Loucy (cell line): ENCODE measurements at regions not wholly inside any gene's neighbourhood (a gene's known extent, or its start where the extent isn't known, plus 50 kb on each side); places are given as distances from the start of the nearest gene placed in this dataset.

Experiments used
- H2AFZ ChIP-seq: fragments of 200-600 bp; sonication (generic); 2 replicates; pipeline ENCODE4 v1.6.0; 2016; ENCODE audit warnings: antibody characterized with exemption, mild to moderate bottlenecking, low read length, moderate library complexity
- H3F3A ChIP-seq: fragments of 200-600 bp; 2 replicates; pipeline ENCODE4 v1.6.0; 2016; ENCODE audit warnings: antibody characterized with exemption, low read depth, mild to moderate bottlenecking
- H3K27me3 ChIP-seq: fragments of 200-600 bp; sonication (generic); 2 replicates; pipeline ENCODE4 v1.6.1; 2014; ENCODE audit warnings: low read length, mild to moderate bottlenecking; ENCODE audit not compliant: insufficient read depth, poor library complexity, severe bottlenecking
- H3K36me3 ChIP-seq: fragments of 200-600 bp; sonication (generic); 2 replicates; pipeline ENCODE4 v1.6.1; 2016; ENCODE audit warnings: low read length; ENCODE audit not compliant: insufficient read depth
- H3K4me1 ChIP-seq: fragments of 200-600 bp; sonication (generic); 2 replicates; pipeline ENCODE4 v1.5.1; 2014; ENCODE audit warnings: low read length, mild to moderate bottlenecking; ENCODE audit not compliant: insufficient read depth, poor library complexity, severe bottlenecking
- H3K4me2 ChIP-seq: fragments of 200-600 bp; sonication (generic); 2 replicates; pipeline ENCODE4 v1.6.0; 2014; ENCODE audit warnings: antibody characterized with exemption, low read length, low read depth, mild to moderate bottlenecking; ENCODE audit not compliant: poor library complexity, severe bottlenecking
- H3K4me3 ChIP-seq: fragments of 200-600 bp; sonication (generic); 2 replicates; pipeline ENCODE4 v1.5.1; 2014; ENCODE audit warnings: low read length, mild to moderate bottlenecking, mixed read lengths; ENCODE audit not compliant: poor library complexity, severe bottlenecking
- H3K79me2 ChIP-seq: fragments of 200-600 bp; sonication (generic); 2 replicates; pipeline ENCODE4 v1.6.1; 2014; ENCODE audit warnings: low read length; ENCODE audit not compliant: insufficient read depth
- H3K9ac ChIP-seq: fragments of 200-600 bp; sonication (generic); 2 replicates; pipeline ENCODE4 v1.6.0; 2014; ENCODE audit warnings: mild to moderate bottlenecking, low read depth, low read length, moderate library complexity; ENCODE audit not compliant: poor library complexity, severe bottlenecking
- H3K9me2 ChIP-seq: fragments of 200-600 bp; sonication (generic); replicated peaks from 2 replicates; pipeline ENCODE4 v1.6.1; 2016; ENCODE audit warnings: low read depth, low read length, mixed read lengths
- H3K9me3 ChIP-seq: fragments of 200-600 bp; sonication (generic); 2 replicates; pipeline ENCODE4 v1.6.1; 2014; ENCODE audit warnings: mild to moderate bottlenecking, antibody characterized with exemption, low read length, low read depth; ENCODE audit not compliant: insufficient read depth
- H4K20me1 ChIP-seq: fragments of 200-600 bp; sonication (generic); 2 replicates; pipeline ENCODE4 v1.6.0; 2014; ENCODE audit warnings: antibody characterized with exemption, low read length, mild to moderate bottlenecking; ENCODE audit not compliant: insufficient read depth, poor library complexity, severe bottlenecking
- EZH2phosphoT487 ChIP-seq: fragments of 200-600 bp; IDR thresholded peaks from 2 replicates; pipeline ENCODE4 v1.6.1; 2018; ENCODE audit warnings: antibody characterized with exemption, mild to moderate bottlenecking, moderate library complexity, borderline replicate concordance
- TF ChIP-seq, protein P1 (sequence below): fragments of 200-600 bp; sonication (generic); conservative IDR thresholded peaks from 2 replicates; pipeline ENCODE4 v1.5.1; 2014; ENCODE audit warnings: mild to moderate bottlenecking, antibody characterized with exemption, low read length

DNA sequence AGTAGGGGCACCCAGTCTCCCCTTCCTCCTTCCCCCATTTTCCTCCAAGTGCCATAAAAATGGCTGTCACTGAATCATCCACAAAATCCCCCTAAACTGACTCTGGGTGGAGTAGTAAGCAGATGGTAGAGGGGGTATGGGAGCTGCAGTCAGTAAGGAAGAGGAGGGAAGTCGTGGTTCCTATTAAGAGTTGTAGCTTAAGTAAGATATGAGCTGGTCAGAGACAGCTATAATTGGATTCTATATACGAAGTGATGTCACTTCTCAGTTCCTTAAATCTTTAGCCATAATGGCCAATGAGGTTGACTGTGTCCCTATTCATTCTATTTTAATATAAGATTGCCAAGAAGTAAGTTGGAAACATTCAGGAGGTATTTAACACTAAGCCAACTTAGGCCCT lies 131.7 kb downstream of the SLC16A9 start:
- no peaks in the 10 kb centered on the region for H3K27me3 ChIP-seq
- no peaks in the 10 kb centered on the region for H3K79me2 ChIP-seq
- no peaks in the 10 kb centered on the region for H3K9me3 ChIP-seq
- no peak overlapping the region for H2AFZ ChIP-seq
- H3K9ac ChIP-seq, result no peak overlapping the region
- no peak overlapping the region for H3K4me2 ChIP-seq
- H3K4me1 ChIP-seq, result no peaks in the 10 kb centered on the region
- H3K36me3 ChIP-seq, result no peaks in the 10 kb centered on the region
- no peaks in the 10 kb centered on the region for H4K20me1 ChIP-seq
- H3F3A ChIP-seq, result no peaks in the 10 kb centered on the region
- no peaks in the 10 kb centered on the region for H3K9me2 ChIP-seq
- H3K4me3 ChIP-seq, result no peak overlapping the region
- TF ChIP-seq EZH2phosphoT487, result no peak
- TF ChIP-seq, protein P1, sequence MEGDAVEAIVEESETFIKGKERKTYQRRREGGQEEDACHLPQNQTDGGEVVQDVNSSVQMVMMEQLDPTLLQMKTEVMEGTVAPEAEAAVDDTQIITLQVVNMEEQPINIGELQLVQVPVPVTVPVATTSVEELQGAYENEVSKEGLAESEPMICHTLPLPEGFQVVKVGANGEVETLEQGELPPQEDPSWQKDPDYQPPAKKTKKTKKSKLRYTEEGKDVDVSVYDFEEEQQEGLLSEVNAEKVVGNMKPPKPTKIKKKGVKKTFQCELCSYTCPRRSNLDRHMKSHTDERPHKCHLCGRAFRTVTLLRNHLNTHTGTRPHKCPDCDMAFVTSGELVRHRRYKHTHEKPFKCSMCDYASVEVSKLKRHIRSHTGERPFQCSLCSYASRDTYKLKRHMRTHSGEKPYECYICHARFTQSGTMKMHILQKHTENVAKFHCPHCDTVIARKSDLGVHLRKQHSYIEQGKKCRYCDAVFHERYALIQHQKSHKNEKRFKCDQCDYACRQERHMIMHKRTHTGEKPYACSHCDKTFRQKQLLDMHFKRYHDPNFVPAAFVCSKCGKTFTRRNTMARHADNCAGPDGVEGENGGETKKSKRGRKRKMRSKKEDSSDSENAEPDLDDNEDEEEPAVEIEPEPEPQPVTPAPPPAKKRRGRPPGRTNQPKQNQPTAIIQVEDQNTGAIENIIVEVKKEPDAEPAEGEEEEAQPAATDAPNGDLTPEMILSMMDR, result no peak

DNA sequence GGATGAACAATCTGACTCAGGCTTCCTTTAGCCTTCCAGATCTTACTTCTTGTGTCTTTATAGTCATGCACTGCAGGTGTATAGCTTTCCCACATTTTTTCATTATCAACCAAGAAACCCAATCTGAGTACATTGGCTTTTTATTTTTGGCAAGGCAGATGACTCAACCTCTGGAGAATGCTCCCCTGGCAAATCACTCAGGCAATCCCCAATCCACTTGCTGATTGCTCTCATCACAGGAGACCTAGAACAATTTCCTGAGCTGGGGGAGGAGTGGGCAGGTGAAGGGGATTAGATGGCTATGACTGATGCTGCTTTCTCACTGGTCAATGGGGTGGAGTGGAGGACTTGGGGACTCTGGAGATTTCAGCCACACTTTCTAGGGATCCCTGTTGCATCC lies 134.4 kb downstream of the SLC16A9 start:
- H3K4me2 ChIP-seq, result no peak overlapping the region
- H4K20me1 ChIP-seq, result no peaks in the 10 kb centered on the region
- H3F3A ChIP-seq, result no peaks in the 10 kb centered on the region
- no peaks in the 10 kb centered on the region for H3K27me3 ChIP-seq
- no peaks in the 10 kb centered on the region for H3K9me2 ChIP-seq
- no peaks in the 10 kb centered on the region for H3K4me1 ChIP-seq
- H3K36me3 ChIP-seq, result no peaks in the 10 kb centered on the region
- no peak overlapping the region for H3K4me3 ChIP-seq
- H3K9me3 ChIP-seq, result no peaks in the 10 kb centered on the region
- H3K79me2 ChIP-seq, result no peaks in the 10 kb centered on the region
- H3K9ac ChIP-seq, result no peak overlapping the region
- no peak for TF ChIP-seq EZH2phosphoT487
- TF ChIP-seq, protein P1, result no peak
- H2AFZ ChIP-seq, result no peak overlapping the region

DNA sequence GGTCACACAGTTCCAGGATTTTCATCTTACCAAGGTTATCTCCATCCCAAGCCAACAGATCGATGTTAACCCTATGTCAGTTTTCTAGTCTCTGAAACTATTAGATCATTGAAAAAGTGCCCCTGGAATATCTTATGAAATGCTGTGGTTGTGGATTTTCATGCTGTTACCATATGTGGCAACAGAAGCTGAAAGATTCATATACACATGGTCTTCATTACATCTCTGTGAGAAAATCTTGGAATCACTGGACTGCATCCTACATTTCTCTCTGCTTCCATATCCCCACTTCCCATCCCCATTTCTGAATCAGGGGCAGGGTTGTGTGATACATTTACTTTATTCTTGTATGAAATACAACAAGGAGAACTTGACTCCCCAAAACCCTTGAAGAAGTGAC lies 146.1 kb downstream of the SLC16A9 start:
- H3K36me3 ChIP-seq, result no peaks in the 10 kb centered on the region
- no peaks in the 10 kb centered on the region for H3K27me3 ChIP-seq
- no peak overlapping the region for H3K4me2 ChIP-seq
- no peak overlapping the region for H3K9ac ChIP-seq
- no peaks in the 10 kb centered on the region for H3F3A ChIP-seq
- no peaks in the 10 kb centered on the region for H4K20me1 ChIP-seq
- no peak for TF ChIP-seq EZH2phosphoT487
- TF ChIP-seq, protein P1, result no peak
- no peak overlapping the region for H2AFZ ChIP-seq
- no peaks in the 10 kb centered on the region for H3K9me2 ChIP-seq
- H3K79me2 ChIP-seq, result no peaks in the 10 kb centered on the region
- no peaks in the 10 kb centered on the region for H3K9me3 ChIP-seq
- H3K4me1 ChIP-seq, result no peaks in the 10 kb centered on the region
- H3K4me3 ChIP-seq, result no peak overlapping the region
